Smooth muscle cell (in vitro differentiated cells): ENCODE measurements at regions not wholly inside any gene's neighbourhood (a gene's known extent, or its start where the extent isn't known, plus 50 kb on each side); places are given as distances from the start of the nearest gene placed in this dataset.

Source experiments
- DNase-seq: peaks from one replicate; lab custom pipeline; 2025; ENCODE audit not compliant: unreplicated experiment; lab: John Stamatoyannopoulos, UW
- H2AFZ ChIP-seq: fragments of 200-600 bp; sonication (generic); 2 replicates; pipeline ENCODE4 v1.6.0; 2016; ENCODE audit warnings: antibody characterized with exemption, low read depth, mild to moderate bottlenecking
- H3F3A ChIP-seq: fragments of 200-600 bp; sonication (generic); 2 replicates; pipeline ENCODE4 v1.6.0; 2017; ENCODE audit warnings: antibody characterized with exemption, low read depth
- H3K27ac ChIP-seq: fragments of 200-600 bp; sonication (generic); 2 replicates; pipeline ENCODE4 v1.5.1; 2016; ENCODE audit warnings: low read depth, mild to moderate bottlenecking
- H3K27me3 ChIP-seq: fragments of 200-600 bp; sonication (generic); 2 replicates; pipeline ENCODE4 v1.6.1; 2016; ENCODE audit warnings: low read depth, mild to moderate bottlenecking
- H3K36me3 ChIP-seq: fragments of 200-600 bp; sonication (generic); 2 replicates; pipeline ENCODE4 v1.5.1; 2016; ENCODE audit warnings: low read depth
- H3K4me1 ChIP-seq: fragments of 200-600 bp; sonication (generic); 2 replicates; pipeline ENCODE4 v1.5.1; 2016; ENCODE audit warnings: low read depth
- H3K4me2 ChIP-seq: fragments of 200-600 bp; sonication (generic); 2 replicates; pipeline ENCODE4 v1.6.0; 2016; ENCODE audit warnings: mild to moderate bottlenecking
- H3K4me3 ChIP-seq: fragments of 200-600 bp; sonication (generic); 2 replicates; pipeline ENCODE4 v1.5.1; 2016; ENCODE audit warnings: mild to moderate bottlenecking
- H3K79me2 ChIP-seq: fragments of 200-600 bp; sonication (generic); 2 replicates; pipeline ENCODE4 v1.6.0; 2016; ENCODE audit warnings: low read depth, mild to moderate bottlenecking
- H3K9ac ChIP-seq: fragments of 200-600 bp; sonication (generic); 2 replicates; pipeline ENCODE4 v1.6.0; 2016; ENCODE audit warnings: low read depth
- H3K9me3 ChIP-seq: fragments of 200-600 bp; sonication (generic); replicated peaks from 2 replicates; pipeline ENCODE4 v1.5.1; 2016; ENCODE audit warnings: low read depth
- H4K20me1 ChIP-seq: fragments of 200-600 bp; sonication (generic); 2 replicates; pipeline ENCODE4 v1.6.0; 2016; ENCODE audit warnings: low read depth
- CTCF ChIP-seq: fragments of 200-600 bp; sonication (generic); IDR thresholded peaks from 2 replicates; pipeline ENCODE4 v1.5.1; 2017; ENCODE audit warnings: borderline replicate concordance, mild to moderate bottlenecking, antibody characterized with exemption; ENCODE audit not compliant: insufficient read depth, poor library complexity, severe bottlenecking
- WGBS: methylation state at CpG from one replicate; pipeline ENCODE4 v1.1.7; 2016; ENCODE audit warnings: low lambda C conversion rate; 5-methylcytosine and 5-hydroxymethylcytosine counted together

DNA sequence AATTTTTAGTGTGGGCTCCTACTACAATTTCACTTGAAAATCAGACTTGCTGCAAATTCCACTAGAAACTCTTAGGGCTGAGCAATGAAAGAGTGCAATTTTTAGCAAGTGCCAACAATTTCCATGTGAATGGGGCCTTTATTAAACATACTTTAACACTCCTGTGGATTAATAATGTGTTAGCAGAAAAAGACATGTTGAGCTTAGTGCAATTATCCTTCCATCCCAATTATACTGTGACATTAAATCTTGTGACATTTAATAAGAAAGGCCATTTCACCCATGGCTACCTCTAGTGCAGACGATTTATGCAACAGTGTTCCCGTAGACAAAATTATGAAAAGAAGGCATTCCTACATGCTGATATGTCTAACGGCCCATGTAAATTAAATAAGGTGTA lies 639.7 kb downstream of the STK39 start:
- Histone ChIP-seq H2AFZ (no peak overlapping the region), H3K4me3 (no peak overlapping the region), H3K27ac (no peak overlapping the region), H3K36me3 (no peaks in the 10 kb centered on the region), H3K27me3 (no peaks in the 10 kb centered on the region), H3K9me3 (no peaks in the 10 kb centered on the region), H3K4me2 (no peak overlapping the region), H3K9ac (no peak overlapping the region), H3F3A (no peaks in the 10 kb centered on the region), H3K4me1 (no peaks in the 10 kb centered on the region), H4K20me1 (no peaks in the 10 kb centered on the region), H3K79me2 (no peaks in the 10 kb centered on the region)
- DNase-seq, result no peak
- 92% methylated on average over 3 of the region's 3 CpGs for WGBS
- TF ChIP-seq CTCF, result no peak

GRCh38 chr2:167607211-167607610 lies 640.2 kb downstream of the STK39 start:
- Histone ChIP-seq H3K27ac (no peak overlapping the region), H3K36me3 (no peaks in the 10 kb centered on the region), H3K9me3 (no peaks in the 10 kb centered on the region), H2AFZ (no peak overlapping the region), H3K79me2 (no peaks in the 10 kb centered on the region), H3K4me2 (no peak overlapping the region), H3F3A (no peaks in the 10 kb centered on the region), H3K4me3 (no peak overlapping the region), H3K4me1 (no peaks in the 10 kb centered on the region), H4K20me1 (no peaks in the 10 kb centered on the region), H3K27me3 (no peaks in the 10 kb centered on the region), H3K9ac (no peak overlapping the region)
- TF ChIP-seq CTCF, result no peak
- 93% methylated on average over 8 of the region's 8 CpGs for WGBS
- DNase-seq, result no peak

DNA sequence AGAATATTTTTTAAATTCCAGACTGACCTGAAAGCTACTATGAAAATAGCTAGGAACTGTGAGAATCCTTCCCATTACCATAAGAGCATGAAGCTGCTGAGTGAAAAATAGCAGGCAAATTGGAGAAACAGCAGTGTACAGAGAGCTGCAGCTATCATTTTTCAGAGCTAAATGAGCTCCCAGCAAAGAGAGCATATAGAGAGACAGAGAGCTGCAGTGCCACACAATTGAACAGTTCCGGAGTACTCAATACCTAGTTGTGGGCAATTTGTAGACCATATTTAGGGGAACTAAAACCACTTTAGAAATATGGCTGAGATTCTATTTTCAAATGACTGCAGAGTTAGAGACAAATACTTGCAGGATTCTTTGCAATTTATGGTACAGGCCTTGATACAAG lies 645.3 kb downstream of the STK39 start:
- no peak overlapping the region for H3K27ac ChIP-seq
- no peaks in the 10 kb centered on the region for H3K36me3 ChIP-seq
- no peaks in the 10 kb centered on the region for H3K9me3 ChIP-seq
- no peak overlapping the region for H3K9ac ChIP-seq
- H4K20me1 ChIP-seq, result no peaks in the 10 kb centered on the region
- H3F3A ChIP-seq, result no peaks in the 10 kb centered on the region
- no peaks in the 10 kb centered on the region for H3K27me3 ChIP-seq
- H3K79me2 ChIP-seq, result no peaks in the 10 kb centered on the region
- H3K4me2 ChIP-seq, result no peak overlapping the region
- no peak for DNase-seq
- no peak overlapping the region for H2AFZ ChIP-seq
- no peaks in the 10 kb centered on the region for H3K4me1 ChIP-seq
- 96% methylated on average over 1 of the region's 1 CpG for WGBS
- H3K4me3 ChIP-seq, result no peak overlapping the region
- no peak for TF ChIP-seq CTCF

DNA sequence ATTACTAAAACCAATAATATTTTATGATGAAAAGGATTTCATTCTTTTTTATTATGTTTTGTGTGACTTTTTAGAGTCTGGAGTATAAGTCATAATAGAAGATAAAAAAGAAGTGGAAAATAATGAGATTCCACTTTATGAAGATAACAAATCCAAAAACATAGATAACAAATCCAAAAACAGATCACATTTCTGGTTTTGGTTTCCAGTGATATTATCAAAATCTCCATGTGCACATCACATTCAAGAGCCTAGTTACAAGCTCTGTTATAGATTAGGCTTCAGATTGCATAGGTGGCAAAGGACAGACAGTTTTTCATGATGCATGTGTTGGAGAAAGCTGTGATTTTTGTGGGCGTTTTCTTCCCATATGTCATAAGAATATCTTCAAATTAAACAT lies 648.2 kb downstream of the STK39 start:
- H3K27me3 ChIP-seq, result no peaks in the 10 kb centered on the region
- no peaks in the 10 kb centered on the region for H3F3A ChIP-seq
- no peaks in the 10 kb centered on the region for H3K79me2 ChIP-seq
- H3K9ac ChIP-seq, result no peak overlapping the region
- H3K4me3 ChIP-seq, result no peak overlapping the region
- no peak overlapping the region for H2AFZ ChIP-seq
- H4K20me1 ChIP-seq, result no peaks in the 10 kb centered on the region
- WGBS, result 92% methylated on average over 1 of the region's 1 CpG
- H3K9me3 ChIP-seq, result no peaks in the 10 kb centered on the region
- TF ChIP-seq CTCF, result no peak
- no peak overlapping the region for H3K27ac ChIP-seq
- DNase-seq, result no peak
- H3K4me2 ChIP-seq, result no peak overlapping the region
- no peaks in the 10 kb centered on the region for H3K4me1 ChIP-seq
- H3K36me3 ChIP-seq, result no peaks in the 10 kb centered on the region
